NCI-H2171 (cell line): ENCODE measurements at regions not wholly inside any gene's neighbourhood (a gene's known extent, or its start where the extent isn't known, plus 50 kb on each side); places are given as distances from the start of the nearest gene placed in this dataset.
A peak's percentile ranks its signal among the peaks of the same experiment; 100 is the strongest.
"Not testable (repeated sequence)": the region's sequence is repeated elsewhere in the genome, so short reads cannot be mapped to it uniquely, and the experiment has no call there.

Experiments used
- DNase-seq: peaks from one replicate; lab custom pipeline; 2025; lab: John Stamatoyannopoulos, UW

DNA sequence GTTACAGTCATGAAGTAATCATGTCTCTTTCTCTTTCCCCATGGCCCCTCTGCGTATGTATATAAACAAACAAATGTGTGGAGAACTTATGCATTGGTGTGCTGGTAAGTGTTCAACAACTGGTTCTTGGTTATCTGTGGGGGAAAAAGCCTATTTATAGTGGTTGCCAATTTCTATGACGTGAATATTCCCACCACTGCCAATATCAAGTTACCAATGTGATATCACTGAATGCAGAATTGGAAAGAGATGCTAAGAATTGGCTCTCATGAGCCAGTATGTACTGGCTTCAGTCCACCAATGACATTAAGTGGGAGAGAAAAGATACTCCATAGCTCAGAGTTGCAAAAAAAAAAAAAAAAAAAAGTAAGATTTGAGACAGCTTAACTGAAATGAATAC, 399.7 kb downstream of the REEP3 start:
- no peak for DNase-seq

DNA sequence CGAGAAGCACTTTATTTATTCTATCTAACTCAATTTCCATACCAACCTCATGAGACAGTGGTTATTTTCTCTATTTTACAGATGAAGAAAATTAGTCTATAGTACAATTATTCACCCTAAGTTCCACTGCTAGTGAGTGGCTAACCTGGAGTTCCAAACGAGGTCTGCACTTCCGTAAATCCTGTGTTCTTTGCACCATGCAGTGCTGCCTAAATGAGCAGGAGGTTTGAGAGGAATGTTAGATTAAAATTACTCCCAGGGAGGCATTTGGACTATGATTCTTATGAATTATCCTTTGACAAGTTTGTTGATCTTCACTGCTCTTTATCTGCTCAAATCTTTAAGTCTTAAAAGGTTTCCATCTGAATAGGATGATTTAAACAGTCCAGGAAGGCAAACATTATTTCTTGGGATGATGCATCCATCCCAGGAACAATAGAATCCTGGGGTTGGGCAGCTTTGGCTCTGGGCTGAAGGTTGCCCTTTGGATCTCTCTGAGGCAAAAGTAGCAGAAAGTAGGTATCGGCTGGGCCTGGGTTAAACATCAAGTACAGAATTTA, 400.8 kb downstream of the REEP3 start:
- no peak for DNase-seq

DNA sequence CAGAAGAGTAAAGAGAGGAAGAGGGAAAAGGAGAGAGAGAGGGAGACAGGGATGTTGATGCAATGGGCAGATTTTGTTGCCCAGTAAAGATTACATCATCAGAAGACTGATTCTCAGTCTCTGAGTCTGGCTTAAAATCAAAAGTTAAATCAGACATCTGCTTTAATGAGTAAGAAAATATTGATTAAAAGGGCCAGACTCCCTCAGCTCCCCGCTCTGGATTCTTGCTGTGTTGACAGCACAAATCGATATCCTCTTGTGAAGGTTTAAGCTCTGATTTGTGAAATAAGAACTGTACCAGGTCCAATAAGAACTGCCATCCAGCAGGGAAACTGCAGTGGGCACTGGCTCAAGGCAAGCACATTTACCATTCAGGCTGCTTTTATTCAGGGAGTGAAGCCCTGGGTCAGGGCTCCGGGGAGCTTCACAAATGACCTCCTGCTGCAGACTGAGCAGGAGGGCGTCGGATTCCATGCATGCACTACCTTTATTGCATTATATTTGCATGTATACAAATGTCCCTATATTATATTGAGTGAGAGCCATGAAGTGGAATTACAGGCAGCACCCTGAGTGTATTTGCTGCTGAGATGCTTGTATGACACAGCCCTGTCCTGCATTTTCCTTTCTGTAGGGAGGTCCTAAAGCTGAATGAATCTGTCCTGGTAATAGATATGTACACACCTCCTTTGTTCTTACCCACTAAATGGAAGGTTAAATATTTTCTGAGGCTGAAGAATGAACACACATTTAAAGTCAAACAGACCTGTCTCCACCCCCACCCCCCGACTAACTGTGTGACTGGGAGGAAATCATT, 401.5 kb downstream of the REEP3 start:
- DNase-seq: no peak

DNA sequence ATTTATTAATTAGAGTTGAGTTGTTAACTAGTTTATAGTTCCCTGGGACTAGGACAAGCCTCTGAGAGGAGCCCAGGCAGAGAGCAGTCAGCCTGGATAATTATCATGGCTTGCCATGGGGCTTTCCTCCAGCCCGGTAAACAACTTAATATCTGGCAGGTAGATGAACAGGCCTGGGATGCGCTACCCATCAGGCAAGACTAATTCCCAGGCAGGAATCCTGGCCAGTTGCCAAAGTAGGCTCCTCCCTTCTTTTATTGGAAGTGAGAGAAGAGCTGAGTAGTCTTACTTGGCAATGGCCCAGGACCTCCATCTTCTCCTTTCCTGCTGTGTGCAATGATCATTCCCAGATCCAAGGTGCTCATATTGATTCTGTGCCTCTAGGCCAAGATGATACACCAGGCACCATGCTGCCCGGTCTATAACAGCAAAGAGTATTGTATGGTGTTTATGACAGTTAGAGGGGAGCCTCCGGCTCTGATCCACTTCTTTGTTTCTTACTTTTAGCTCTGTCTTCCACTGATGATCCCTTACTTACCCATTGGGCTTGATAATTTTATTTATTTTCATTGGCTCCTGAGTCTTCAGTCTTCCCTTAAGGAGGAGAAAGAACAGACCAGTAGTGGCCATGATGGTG, 408.7 kb downstream of the REEP3 start:
- DNase-seq: peak; percentile 71

DNA sequence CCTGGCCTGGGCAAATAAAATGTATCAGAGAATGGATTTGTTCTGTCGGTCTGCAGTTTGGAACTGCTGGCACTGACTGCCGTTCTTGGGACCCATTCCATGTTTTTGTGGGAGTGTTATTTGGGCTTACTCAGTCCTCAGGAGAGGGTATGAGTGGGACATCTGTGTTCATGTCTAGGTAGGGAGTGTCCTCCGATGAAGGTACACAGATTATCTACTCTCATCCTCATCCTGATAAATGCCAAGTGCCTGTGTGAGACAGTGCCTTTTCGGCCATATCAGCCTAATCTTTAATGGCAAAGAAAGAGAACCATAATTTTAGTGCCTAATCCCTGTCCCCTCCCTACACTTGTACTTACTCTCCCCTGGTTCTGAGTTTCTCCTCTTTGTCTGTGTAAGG, 409.4 kb downstream of the REEP3 start:
- DNase-seq: no peak

DNA sequence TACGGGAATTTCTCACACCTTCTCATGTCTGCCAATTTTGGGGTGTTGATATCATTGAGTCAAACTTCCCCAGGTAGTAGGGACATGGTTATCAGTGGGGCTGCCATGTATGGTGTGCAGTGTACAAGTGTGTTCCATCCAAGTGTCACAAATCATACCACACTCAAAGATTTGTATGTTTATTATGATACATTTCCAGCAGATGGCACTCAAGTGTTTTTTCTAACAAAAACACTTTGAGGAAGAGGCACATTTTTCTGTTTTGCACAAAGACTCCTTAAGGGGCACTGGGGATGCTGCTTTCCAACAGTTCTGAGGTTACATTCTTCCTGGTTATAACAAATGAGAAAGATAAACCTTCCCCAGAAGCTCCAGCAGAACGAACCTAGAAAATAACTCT, 414.5 kb downstream of the REEP3 start:
- no peak for DNase-seq

DNA sequence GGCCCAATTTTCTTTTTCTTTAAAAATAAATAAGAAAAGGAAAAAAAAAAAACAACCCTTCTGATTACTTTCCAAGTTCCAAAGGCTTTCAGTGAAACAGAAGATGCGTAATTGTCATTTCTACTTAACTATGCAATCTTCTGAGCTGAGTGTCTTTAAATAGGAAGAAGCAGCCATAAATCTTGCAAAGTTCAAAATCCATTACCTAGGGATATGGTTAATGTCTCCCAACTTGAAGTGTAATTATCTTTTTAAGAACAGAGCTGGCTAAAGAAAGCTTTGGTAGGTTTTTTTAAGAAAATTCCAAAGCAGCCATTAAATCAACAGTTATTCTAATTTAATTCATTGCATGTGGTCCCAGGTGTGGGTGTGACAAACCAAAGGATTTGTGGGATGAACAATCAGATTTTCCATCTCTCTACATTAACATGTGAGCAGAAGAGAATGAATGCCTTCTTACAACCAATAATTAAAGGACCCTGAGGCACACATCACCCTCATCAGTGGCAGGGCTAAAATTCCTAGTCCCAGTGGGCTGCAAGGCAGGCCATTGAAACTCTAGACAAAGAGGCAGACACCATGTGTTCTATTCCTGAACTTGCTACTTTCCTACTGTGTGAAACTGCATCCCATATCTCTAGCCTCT, 419.2 kb downstream of the REEP3 start:
- DNase-seq: no peak

DNA sequence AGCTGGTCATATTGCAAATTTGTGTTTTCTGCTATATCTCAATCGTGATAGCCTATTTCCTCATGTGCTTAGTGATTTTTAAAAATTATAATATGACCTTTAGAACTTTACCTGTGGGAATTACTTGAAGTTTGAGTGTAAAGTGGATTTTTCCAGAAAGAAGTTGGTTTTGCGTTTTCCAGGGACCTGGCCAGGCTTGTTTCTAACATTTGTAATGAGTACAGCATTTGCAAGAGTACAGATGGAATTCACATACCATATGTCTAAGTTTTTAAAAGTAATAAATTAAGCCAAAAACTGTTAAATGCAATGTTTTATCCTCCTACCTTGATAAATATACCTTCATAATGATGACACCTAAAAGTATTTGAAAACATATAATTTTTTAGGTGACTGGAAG, 443.2 kb downstream of the REEP3 start:
- DNase-seq: no peak

DNA sequence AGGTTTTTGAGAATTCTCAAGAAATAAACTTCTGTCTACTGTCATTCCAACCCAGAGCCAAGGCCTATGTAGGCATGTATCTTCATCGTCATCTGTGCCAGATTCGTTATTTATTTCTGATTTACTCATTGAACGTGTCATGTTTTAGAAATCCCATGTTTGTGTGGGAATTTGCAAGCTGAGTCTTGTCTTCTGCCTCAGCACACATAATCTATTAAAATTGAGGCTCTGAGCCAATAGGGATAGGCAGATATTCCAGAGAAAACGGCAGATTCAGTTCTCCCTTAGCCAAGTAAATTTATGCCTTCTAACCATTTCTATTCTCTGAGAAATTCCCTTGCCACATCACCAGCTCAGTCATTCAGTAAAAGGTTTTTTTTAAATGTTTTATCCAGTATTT, 444.6 kb downstream of the REEP3 start:
- no peak for DNase-seq

DNA sequence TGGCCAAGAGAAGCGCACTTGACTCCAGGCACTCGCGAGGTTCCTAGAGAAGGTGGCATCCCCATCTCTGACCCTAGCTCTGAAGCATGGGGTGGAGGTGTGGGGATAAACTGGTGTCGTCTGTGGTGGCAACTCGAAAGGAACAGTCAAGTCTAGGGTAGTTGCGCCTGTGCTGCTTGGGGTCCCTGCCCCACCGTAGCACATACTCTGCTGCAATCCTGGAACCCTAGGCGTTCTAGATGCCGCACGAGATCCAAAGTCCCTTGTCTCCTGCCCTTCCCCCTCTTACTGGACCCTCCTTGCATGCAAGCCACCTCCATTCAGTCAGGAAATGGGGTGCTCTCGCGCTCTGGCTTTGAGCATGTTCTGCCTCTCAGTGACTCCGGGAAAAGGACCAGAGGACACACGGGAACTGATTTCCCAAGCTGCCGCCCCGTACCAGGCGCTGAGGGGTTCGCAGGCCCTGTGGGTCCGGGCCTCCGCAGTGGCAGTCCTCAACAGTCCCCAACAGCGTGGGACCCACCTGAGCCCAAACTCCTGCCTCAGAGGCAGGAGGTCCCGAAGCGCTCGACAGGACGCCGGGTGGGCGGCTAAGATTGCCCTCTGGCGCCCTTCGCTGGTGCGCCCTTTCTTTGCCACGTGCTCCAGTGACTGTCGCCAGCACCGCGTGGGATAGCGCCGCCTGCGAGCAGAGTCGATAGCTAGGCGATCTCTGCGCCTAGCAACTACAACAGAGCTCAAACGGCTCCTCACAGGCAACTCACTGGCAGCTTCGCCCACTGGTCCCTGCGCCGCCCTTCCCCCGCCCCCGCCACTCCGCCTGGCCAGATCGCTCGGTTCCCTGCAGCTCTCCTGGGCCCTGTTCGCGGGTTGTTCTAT, 452.0 kb downstream of the REEP3 start:
- no peak for DNase-seq

DNA sequence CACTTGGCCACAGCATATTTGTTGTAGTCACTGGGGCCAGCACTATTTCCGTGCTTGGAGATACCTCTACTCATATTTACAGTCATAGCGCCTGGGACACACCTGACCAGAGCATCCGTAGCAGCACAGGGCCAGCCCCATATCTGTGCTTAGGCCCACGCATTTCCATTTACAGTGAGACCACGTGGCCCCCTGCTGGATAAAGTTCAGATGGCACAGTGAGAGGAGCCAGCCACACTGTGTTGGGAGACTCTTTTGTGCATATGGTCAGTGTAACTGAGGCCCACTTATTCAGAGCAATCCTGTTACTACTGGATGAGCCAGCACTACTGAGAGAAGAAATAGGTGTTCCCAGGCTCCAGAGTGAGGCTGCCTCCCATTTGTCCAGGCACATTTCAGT, 455.3 kb downstream of the REEP3 start:
- DNase-seq: no peak

DNA sequence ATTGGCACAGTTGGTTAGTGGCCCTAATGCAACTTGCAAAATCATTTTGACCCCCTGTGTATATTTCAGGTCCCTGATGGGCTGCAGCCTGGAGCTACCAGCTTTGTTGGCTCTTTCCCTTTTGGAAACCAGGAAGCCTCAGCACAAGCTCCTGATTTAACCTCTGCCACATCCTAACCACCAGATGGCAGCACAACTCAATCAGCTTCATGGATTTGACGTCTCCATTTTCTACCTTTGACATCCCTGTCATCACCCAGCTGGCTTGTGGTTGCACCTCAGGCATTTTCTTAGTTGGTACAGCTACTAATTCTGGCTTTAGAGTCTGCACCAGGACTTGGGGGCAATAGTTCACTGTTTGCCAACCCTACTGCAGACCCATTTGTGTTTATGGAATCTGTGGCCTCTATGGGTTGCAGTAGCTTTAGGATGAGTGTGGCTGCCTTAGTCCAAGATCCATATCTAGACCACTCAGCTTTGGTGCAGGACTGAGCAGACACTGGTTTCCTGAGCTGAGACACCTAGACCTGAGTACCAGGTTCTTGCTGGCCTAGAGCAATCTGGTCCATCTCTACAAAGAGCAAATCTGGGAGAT, 456.2 kb downstream of the REEP3 start:
- peak; percentile 23 for DNase-seq

DNA sequence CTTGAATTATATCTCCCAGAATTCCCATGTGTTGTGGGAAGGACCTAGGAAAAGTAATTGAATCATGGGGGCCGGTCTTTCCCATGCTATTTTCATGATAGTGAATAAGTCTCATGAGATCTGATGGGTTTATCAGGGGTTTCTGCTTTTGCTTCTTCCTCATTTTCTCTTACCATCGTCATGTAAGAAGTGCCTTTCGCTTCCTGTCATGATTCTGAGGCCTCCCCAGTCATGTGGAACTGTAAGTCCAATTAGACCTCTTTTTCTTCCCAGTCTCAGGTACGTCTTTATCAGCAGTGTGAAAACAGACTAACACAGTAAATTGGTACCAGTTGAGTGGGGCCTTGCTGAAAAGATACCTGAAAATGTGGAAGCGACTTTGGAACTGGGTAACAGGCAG, 459.7 kb downstream of the REEP3 start:
- not testable (repeated sequence) for DNase-seq

DNA sequence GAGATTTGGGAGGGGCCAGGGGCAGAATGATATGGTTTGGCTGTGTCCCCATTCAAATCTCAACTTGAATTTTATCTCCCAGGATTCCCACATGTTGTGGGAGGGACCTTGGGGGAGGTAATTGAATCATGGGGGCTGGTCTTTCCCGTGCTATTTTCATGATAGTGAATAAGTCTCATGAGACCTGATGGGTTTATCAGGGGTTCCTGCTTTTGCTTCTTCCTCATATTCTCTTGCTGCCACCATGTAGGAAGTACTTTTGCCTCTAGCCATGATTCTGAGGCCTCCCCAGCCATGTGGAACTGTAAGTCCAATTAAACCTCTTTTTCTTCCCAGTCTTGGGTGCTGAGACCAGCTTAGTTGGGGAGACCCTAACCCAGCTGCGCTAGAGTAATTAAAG, 462.9 kb downstream of the REEP3 start:
- DNase-seq: not testable (repeated sequence)

DNA sequence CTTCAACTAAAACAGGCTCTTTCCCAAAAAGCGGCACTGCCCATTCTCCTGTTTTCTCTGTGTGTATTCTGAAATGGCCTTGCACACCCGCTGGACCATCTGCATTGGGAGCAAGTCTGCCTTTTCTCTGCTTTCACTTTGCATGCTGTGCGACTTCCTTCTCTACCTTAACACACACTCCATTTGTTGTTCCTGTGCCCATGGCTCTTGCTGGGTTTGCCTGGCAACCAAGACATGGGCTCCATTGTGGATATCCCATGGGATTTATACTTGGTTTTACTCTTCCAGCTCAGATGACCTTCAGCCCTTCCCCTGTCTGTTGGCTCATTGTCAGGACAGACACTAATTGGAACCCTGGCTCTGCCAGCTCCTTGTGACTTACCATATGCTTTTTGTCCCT, 465.3 kb downstream of the REEP3 start:
- DNase-seq: no peak

DNA sequence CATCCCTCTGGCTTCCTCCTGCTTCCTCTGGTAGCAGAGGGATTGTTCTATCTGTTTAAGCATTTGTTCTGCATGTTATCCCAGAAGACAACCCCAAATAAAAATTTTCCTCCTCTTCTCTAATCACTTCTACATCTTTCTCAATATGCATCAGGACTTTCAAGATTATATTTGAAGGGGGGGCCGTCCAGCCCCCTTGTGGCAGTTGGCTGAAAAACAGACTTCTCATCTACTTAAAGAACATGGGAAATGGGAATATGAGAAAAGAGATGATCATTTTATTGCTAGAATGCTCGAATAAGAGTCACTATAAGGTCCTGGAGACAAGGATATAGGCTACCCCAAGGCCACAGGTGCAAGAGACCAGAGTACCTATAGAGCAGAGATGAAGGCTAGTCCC, 466.0 kb downstream of the REEP3 start:
- no peak for DNase-seq

DNA sequence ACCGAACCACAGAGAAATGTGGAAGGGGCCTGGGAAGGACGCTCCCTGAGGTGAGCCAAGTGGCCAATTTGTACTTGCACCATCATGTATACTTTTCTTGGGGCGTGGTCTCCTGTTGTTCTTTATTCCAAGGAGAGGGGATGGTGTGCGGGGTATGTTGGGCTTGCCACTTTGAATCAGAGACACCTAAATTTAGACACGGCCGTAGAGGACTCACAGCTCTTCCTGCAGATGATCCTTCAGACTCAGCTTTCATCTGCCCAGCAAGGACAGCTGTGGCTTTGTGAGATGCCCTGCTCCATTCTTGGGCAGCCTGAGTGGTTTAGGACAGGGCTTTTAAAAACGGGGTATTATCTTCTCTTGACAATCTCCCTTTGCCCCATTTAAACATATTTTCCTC, 473.2 kb downstream of the REEP3 start:
- DNase-seq: no peak

DNA sequence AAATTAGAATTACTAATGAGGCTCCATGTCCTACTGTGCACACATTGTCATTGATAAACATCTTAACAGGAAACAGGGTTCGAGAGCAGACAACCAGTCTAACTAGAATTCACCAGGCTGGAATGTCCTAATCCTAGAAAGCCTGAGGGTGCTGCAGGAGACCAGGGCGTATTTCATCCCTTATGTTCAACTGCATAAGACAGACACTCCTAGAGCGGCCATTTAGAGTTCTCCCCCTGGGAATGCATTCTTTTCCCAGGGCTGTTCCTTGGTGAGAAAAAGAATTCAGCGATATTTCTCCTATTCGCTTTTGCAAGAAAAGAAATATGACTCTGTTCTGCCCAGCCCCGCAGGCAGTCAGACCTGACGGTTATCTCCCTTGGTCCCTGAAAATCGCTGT, 486.0 kb downstream of the REEP3 start:
- no peak for DNase-seq

DNA sequence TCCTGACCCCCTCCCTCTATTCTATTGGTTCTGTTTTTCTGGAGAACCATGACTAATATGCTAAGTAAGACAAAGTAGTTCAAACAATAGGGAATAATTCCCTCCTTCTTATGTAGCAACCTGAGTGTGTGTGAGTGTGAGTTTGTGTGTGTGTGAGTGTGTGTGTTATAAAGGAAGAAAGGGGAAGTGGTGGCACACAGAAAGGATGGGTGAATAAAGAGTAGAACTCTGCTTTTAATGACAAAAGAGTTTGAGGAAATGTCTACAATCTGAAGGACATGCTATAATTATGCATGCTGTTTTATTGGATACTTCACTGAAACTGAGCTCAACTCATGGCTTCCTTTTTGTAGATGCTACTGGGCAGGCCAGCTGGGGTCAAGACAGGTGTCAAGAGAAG, 489.5 kb downstream of the REEP3 start:
- no peak for DNase-seq

DNA sequence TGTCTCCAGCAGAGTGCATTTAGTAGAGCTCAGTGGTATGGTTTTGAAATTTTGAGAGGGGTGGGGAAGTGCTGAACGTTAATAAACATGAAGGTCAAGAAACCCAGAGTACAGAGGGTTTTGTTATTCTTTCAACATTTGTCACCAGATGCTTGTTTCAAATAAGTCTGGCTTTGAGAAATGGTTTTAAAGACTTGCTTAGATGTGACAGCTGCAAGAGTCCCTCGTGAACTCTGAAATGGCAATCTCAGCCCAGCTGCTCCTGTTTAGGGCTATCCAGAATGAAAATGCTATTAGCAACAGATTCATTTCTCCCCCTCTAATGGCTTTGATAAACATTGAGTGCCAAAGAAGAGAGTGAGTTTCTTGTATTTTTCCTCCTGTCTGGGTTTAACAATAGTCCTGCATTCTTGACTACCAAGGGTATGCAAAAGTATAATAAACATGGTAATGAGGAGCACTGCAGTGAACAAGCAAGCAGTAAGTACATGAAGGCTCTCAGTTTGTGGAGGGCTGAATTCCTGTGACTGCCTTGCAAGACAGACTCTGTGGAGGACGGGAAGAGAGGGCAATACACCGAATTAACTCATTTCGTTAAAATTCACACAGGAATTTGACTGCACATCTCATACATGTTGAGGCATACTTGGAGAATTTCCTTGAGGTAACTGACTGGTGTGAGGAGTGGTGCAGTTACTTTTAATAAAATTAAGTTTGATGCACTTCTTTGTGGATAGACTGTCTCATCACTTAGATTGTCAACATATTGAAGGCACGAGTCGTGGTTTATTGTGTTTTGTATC, 490.9 kb downstream of the REEP3 start:
- DNase-seq: peak; percentile 45

DNA sequence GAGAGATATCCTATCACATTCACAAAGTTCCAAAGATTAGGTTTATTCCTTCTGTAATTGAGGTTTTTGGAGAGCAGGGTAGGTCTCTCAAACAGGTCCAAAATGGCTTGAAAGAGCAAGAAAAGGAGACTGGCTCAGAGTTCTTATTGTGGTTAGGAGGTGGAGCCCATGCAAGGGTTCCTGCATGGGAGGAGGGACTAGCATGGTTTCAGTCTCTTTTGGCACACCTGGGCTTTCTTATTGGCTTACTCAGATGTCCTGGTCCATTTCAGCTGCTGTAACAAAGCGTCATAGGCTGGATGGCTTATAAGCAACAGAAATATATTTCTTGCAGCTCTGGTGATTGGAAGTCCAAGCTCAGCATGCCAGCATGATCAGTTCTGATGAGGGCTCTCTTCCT, 493.1 kb downstream of the REEP3 start:
- no peak for DNase-seq
